ENCODE measurements at regions not wholly inside any gene's neighbourhood (a gene's known extent, or its start where the extent isn't known, plus 50 kb on each side); places are given as distances from the start of the nearest gene placed in this dataset.

DNA sequence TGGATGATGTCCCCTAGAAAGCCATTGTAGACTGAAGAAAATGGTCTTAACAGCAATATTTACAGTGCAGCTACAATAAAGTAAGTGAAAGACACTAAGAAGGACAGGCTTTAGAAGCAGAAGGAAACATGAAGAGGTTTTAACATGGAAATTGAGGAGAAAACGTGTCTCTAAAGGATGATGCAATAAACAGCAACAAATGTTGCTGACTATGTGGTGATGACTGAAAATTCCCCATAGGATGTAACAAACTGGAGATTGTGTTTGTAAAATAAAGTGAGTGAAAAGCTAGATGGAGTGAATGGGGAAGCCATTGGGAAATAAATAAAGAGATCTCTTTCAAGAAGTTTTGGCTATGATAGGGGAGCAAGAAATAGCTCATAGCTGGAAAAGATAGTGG is 186.7 kb upstream of the IPO5 start:
- TF ChIP-seq CTCF (IDR thresholded peaks at IDR 0.05; ENCODE audit: insufficient read depth, low read depth, low read length) (no peak), EZH2 (IDR thresholded peaks at IDR 0.05; ENCODE audit: insufficient read depth, low read length) (no peak)
